HG02970 (cell line): ENCODE measurements at regions not wholly inside any gene's neighbourhood (a gene's known extent, or its start where the extent isn't known, plus 50 kb on each side); places are given as distances from the start of the nearest gene placed in this dataset.

Experiments used
- ATAC-seq: cut with Tn5 transposase; IDR thresholded peaks from one replicate; pipeline ENCODE4 v1.9.1; 2021; ENCODE audit warnings: mild to moderate bottlenecking, moderate library complexity, moderate number of reproducible peaks; ENCODE audit not compliant: unreplicated experiment, low FRiP score

- ATAC-seq, result no peak
These were observed 184.1 kb upstream of the ARHGAP20 start for GRCh38 chr11:110896358-110896757.

- no peak for ATAC-seq
These were observed 182.0 kb upstream of the ARHGAP20 start for GRCh38 chr11:110894224-110894623.

DNA sequence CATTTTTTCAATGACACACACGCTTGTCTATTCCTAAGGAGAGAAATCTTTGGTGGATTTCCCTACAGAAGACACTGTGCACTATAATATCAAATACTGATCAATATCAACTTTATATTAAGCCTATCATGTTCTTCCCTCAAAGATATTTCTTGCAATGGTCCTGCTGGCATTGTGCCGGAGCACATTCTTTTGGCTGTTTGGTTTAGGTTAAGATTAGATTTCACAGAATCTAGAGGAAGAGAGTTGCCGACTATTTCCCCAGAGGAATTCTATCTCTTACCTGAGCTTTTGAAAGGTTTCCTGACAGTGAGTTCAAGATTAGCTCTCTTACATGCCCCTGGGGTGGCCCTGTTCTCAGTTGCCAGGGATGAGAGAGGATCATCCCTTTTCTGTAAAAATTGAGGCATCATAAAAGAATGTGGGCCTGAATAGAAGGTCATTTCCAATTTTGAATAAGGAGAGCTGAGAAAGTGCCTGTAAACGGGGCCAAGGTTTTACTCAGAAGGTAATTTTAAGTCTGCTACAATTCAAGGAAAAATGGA is 180.6 kb upstream of the ARHGAP20 start:
- ATAC-seq, result no peak

- ATAC-seq, result no peak
These were observed 179.2 kb upstream of the ARHGAP20 start for GRCh38 chr11:110891411-110891810.

DNA sequence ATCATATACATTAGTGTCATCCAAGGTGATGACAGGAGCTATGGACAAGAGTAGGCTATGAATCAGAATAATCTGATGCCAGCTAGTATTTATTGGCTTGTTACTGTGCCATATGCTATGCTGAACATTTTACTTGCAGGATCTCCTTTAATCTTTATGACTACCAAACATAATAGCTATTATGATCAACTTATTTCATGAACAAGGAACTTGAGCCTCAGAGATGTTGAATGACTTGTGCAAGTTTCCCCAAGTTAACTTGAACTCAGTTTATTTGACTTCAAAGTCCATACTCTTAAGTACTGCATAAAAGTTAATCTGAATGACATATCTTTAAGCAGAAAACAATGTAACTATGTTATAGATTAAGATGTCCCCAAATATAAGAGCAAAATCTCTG is 178.8 kb upstream of the ARHGAP20 start:
- no peak for ATAC-seq

DNA sequence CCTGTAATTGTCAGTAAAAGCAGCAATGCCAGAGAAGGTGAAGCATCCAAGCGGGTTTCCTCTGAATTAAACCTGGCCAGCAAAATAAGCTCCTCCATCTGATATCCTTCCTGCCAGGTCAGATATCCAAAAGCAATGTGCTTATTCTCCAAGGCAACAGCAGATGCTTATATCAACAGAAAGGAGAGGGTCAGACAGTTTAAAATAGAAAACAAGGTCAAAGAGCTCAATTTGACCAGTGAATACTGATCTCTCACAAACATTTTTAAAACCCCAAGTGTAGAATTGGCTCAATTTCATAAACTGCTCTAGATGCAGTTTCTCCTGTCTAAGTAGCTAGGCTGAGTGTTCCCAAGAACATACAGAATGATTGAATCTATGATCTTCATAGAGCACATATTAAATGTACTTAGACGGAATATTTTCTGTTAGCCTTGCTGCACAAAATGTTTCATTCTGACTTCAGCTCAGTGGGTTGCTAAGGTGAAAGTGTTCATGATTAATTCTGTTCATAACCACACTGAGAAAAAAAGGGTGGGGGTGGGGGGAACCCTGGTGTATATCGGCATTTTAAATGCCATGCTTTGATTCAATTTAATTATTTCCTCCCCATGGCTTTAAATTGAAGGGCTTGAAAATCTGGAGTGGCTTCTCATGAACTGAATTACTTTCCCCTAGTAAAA is 174.2 kb upstream of the ARHGAP20 start:
- no peak for ATAC-seq

GRCh38 chr11:110883256-110883655 is 171.0 kb upstream of the ARHGAP20 start:
- ATAC-seq, result no peak

GRCh38 chr11:110878513-110878912 is 166.3 kb upstream of the ARHGAP20 start:
- no peak for ATAC-seq

DNA sequence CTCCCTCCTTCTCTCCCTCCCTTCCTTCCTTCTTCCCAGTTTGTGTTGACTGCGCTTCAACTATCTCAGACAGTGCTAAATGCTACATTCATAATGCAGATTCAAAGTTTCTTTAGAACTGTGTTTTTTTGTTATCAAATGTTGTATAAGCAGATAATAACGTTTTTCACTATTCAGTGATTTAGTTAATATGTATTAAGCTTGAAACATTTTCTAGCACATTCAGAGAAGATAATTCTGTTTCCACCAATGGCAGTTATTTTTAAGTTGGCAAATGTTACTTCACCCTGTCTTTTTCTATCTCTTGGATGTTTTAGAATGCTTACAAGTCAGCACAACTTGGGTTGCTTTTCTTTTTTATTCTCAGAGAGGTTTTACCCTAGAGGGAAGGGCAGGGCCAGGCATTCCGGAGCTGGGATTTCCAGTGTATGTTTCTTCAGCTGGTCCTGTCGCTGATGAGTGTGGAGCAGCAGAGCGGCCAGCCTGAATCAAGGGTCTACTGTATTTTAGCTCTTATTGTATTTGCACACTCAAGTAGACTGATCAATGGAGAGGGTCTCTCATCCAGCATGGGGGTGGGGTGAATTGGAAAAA is 162.3 kb upstream of the ARHGAP20 start:
- no peak for ATAC-seq

DNA sequence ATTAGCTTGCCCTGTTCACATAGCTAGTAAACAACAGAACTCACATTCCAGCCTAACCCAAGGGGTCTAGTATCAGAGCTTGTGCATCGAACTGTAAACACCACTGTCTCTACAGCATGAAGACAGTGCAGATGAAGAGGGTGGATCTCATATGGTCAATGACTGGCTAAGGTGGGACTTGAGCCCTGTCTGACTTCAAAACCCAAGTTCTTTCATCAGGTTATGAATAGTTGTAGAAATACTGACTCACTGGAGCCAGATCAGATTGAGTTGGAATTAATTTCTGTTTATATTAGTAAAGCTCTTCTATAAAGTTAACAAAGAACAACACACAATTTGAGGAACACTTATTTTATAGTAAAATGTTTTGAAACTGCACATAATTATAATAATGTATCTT is 161.7 kb upstream of the ARHGAP20 start:
- ATAC-seq, result no peak

DNA sequence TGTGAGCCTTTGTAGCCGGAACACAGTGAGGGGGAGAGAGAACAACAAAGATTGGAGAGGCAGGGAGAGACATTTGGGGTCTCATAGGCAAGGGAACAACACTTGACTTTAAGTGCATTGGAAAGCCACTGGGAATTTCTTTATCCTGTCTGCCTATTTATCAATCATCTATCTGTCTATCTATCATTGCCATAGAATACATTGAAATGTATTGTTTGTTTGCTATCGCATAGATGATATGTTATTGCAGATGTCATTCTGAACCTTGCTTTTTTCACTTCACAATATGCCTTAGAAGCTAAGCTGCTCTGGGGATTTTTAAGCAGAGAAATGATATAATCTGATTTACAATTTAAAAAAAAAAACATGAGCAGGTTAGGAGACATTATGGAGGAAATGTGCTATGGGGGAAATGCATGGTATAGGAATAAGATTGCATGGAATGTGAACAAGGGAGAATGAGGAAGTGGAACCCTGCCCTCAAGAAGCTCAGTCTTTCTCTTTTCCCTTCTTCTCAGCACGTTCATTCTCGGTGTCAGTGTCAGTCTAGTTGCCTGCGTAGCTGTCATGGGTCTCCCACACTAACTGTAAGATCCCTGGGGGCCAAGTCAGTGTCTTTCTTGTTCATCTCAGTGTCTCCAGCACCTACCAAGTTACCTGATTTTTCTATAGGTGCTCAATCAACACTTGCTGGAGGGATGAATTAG is 158.7 kb upstream of the ARHGAP20 start:
- ATAC-seq, result no peak

DNA sequence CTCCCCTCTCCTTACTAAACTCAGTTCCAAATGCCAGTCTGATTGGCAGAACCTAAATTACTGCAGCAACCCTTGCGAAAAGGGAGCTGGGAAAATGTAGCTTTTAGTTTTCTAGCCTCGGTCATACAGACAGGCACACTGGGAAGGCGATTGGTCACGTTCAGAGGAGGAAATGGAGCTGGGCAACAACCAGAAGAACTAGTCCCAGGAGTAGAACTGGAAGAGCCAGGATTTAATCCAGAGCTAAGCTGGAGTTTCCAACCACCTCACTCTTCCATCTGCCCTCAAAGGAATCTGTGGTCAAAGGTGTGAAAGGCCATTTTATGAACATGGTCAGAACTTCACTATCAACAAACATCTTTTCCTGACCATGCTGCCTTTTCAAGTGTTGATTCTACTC is 155.7 kb upstream of the ARHGAP20 start:
- no peak for ATAC-seq

GRCh38 chr11:110866081-110866480 is 153.8 kb upstream of the ARHGAP20 start:
- ATAC-seq, result no peak

- no peak for ATAC-seq
These were observed 150.2 kb upstream of the ARHGAP20 start for GRCh38 chr11:110862407-110862806.

GRCh38 chr11:110860461-110860860 is 148.2 kb upstream of the ARHGAP20 start:
- no peak for ATAC-seq

GRCh38 chr11:110859998-110860397 is 147.8 kb upstream of the ARHGAP20 start:
- ATAC-seq, result no peak

DNA sequence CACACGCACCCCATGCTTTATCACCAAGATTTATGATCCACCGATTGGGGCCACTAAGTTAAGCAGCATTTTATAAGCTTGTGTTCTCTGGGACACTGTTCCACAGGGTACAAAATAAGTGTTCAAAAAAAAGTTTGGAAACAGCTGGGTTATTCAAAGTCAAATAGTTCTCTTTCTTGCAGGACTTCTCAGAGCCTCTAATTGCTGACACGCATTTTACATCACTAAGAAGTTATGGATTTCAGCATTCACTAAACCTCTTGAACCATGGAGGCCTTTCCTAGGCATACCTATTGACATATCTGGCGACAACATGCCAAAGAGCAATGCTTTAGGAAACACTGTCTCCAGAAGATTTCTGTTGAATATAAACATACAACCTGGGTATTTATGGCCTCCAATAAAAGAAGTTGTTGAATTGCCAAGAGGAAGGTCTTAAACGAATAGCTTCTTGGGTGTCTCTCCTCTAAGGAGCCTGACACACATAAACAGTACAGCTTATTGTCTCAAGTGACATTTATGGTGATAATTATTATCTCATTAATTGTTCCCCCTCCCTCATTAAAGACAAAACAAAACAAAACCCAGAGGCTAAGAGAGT is 147.1 kb upstream of the ARHGAP20 start:
- ATAC-seq, result no peak

DNA sequence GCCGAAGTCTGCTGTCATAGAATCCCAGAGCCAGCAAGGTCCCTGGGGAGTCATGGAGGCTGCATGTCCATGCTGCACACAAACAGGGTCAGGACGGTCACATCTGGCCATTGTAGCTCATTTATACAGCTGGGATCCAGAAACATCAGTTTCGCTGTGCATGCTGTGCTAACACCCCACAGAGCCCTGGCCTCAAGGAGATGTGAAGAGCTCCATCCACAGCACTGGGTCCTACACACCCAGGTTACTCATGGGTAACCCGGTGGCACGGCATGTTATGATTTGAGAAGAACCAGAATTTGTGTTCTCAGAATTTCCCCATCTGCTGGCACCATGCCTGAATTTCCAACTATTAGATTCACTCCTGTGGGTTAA is 146.3 kb upstream of the ARHGAP20 start:
- ATAC-seq, result no peak

- ATAC-seq, result no peak
These were observed 145.8 kb upstream of the ARHGAP20 start for GRCh38 chr11:110857892-110858546.

GRCh38 chr11:110856996-110857812 is 145.0 kb upstream of the ARHGAP20 start:
- ATAC-seq, result no peak
